Stimulated activated CD4-positive, alpha-beta T cell treated with anti-CD3 and anti-CD28 coated beads, Interleukin-12 subunit alpha, Interleukin-12 subunit beta, amount 100 ng/mL, for 48 hours (primary cell): ENCODE measurements at regions not wholly inside any gene's neighbourhood (a gene's known extent, or its start where the extent isn't known, plus 50 kb on each side); places are given as distances from the start of the nearest gene placed in this dataset.

Source experiments
- DNase-seq, 3 donors: peaks; one replicate each; pipeline ENCODE4 v3.0.0-alpha.2; 2020; ENCODE audit warnings: low read depth in 2 of 3, low spot score in 1 of 3

DNA sequence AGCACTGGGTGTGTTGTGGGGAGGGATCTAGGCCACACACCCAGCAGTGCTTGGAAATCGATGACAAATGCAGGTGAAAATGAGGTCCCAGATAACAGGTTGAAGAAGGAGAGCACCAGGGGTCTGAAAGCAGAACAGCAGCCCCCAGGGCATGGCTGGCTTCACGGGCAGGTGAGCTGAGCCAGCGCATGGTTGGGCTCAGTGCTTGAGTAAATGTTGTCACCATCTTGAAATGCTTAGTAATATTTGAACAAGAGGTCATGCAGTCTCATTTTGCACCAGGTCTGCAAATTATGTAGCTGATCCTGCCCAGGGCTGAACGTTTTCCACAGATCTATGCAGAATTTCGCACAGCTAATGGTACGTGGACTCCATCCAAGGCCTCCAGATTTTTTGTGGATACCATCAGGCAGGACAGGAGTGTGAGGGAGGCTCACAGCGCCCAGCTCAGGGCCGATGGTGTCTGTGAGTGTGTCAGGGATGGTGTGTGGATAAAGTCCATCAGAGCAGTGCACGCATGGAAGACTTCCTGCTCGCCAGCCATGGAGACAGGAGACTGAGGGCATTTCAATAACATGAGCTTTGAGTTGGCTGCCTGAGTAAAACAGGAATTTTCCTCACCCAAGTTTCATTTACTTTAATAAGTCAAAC lies 53.1 kb upstream of the SNX9 start:
- no peak for DNase-seq

DNA sequence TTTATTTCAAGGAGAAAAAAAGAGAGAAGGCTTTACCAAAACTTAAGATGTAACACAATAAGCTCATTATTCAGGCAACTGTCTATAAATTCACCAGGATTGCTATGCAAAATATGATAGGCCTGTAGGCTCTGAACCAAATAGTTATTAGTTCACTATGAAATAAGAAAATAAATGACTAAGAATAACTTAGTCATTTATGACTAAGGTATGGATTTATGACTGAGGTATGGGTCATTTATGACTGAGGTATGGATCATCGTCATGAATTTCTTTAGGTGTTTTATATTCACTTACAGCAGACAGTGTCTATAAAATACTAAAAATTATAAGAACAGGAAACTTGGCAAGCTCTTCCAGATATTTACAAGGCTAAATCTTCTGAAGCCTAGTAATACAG lies 52.1 kb upstream of the SNX9 start:
- DNase-seq: no peak

DNA sequence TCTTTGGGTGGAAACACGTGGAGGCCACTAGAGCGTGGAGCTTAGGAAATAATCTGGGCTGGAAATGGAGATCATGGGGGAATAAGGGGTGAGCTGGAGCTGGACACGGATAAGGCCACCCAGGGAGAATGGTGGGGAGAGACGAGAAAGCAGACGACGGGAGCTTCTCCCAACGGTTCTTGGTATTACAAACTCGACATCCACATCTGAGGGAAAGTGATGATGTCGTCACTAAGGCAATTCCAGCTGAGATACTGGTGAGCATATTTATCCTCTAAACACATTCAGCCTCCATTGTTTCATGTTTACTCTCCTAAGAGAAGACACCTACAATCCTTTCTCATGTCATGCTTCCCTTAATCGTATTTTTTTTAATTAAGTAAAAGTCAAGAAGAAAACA lies 50.2 kb upstream of the SNX9 start:
- DNase-seq: no peak
